ENCODE measurements at regions not wholly inside any gene's neighbourhood (a gene's known extent, or its start where the extent isn't known, plus 50 kb on each side); places are given as distances from the start of the nearest gene placed in this dataset.

DNA sequence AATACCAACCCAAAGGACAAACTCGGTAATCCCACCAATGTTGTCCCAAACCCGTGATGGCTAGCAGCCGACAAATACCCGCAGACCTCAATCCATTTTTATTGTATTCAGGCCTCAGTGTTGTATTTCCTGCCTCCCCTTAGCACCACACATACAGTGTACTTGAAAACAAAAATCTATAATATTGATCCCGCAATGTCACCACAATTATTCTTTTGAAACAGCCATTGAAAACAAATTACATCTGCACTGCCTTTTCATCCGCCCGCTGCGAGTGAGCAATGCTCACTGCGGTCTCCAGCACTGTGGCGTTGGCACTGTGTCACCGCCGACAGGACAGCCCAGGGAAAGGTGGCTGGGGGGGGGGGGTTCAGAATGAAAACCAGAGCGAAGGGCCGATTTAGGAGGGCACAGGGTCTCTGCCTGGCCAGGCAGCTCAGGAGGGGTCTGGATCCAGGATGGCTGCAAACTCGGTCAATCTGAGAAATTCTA, 385.8 kb upstream of the ZNF507 start:
- dilution Hi-C loops (cut with MboI; ENCODE audit: extremely low pct_ligation_motif_present, low sequenced_read_pairs), result no loop called here
- FAIRE-seq, result no peak
- peaks cover 6% of the 10 kb centered on the region for H3K9me3 ChIP-seq (ENCODE audit: control insufficient read depth, low read depth, low read length)
- H3K27me3 ChIP-seq (ENCODE audit: control insufficient read depth, extremely low read depth, insufficient read depth, low read length), result no peaks in the 10 kb centered on the region
- no peak overlapping the region for H3K9ac ChIP-seq (ENCODE audit: control insufficient read depth, extremely low read depth, insufficient read depth, low read length)
- H3K9me1 ChIP-seq (ENCODE audit: control insufficient read depth, extremely low read depth, insufficient read depth, low read length), result no peaks in the 10 kb centered on the region
- H3K36me3 ChIP-seq (ENCODE audit: control insufficient read depth in 2 of 2, extremely low read depth in 1 of 2, insufficient read depth in 2 of 2, low read length in 2 of 2), result no peaks in the 10 kb centered on the region
- H3K4me3 ChIP-seq (ENCODE audit: control insufficient read depth in 2 of 3, extremely low read depth in 1 of 3, insufficient read depth in 2 of 3, low read depth in 1 of 3, low read length in 3 of 3), result no peak overlapping the region
- H2AFZ ChIP-seq (ENCODE audit: control insufficient read depth, low read length), result no peak overlapping the region
- DNase-seq (ENCODE audit: low read depth, low spot score), result no peak
- H3K27ac ChIP-seq (ENCODE audit: control insufficient read depth, insufficient read depth, low read length), result no peak overlapping the region
- H3K79me2 ChIP-seq (ENCODE audit: control insufficient read depth, insufficient read depth, low read length), result no peaks in the 10 kb centered on the region
- TF ChIP-seq EZH2 (IDR thresholded peaks at IDR 0.05; ENCODE audit: low read length), result no peak
- TF ChIP-seq, protein P1, sequence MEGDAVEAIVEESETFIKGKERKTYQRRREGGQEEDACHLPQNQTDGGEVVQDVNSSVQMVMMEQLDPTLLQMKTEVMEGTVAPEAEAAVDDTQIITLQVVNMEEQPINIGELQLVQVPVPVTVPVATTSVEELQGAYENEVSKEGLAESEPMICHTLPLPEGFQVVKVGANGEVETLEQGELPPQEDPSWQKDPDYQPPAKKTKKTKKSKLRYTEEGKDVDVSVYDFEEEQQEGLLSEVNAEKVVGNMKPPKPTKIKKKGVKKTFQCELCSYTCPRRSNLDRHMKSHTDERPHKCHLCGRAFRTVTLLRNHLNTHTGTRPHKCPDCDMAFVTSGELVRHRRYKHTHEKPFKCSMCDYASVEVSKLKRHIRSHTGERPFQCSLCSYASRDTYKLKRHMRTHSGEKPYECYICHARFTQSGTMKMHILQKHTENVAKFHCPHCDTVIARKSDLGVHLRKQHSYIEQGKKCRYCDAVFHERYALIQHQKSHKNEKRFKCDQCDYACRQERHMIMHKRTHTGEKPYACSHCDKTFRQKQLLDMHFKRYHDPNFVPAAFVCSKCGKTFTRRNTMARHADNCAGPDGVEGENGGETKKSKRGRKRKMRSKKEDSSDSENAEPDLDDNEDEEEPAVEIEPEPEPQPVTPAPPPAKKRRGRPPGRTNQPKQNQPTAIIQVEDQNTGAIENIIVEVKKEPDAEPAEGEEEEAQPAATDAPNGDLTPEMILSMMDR (optimal IDR thresholded peaks at IDR 0.05 in 1 of 3, IDR thresholded peaks at IDR 0.05 in 1 of 3, conservative IDR thresholded peaks at IDR 0.05 in 1 of 3; ENCODE audit: extremely low read depth in 1 of 3, insufficient read depth in 2 of 3, low read length in 3 of 3), result no peak
- H3K4me2 ChIP-seq (ENCODE audit: control insufficient read depth, extremely low read depth, insufficient read depth, low read depth, low read length), result no peak overlapping the region
- H3K4me1 ChIP-seq (ENCODE audit: control insufficient read depth, extremely low read depth, insufficient read depth, low read length), result no peaks in the 10 kb centered on the region
- no peaks in the 10 kb centered on the region for H4K20me1 ChIP-seq (ENCODE audit: control insufficient read depth, extremely low read depth, insufficient read depth, low read length)

DNA sequence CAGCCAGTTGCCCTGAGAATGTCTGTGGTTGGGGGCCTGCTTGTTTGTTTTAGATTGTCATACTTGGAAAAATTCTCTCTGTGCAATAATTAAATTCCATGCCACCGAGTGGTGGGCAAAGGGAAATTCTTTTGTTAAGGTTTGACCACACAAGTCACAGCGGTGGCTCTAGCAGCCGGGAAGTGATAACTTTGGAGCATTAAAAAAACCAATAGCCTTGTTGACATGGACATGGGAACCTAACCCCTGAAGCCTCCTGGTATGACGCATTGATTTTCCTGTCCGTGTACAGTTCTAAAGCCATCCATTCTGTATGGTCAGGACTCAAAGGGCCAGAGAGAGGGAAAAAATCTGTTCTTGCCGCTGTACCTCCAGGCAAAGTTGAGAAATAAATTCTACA, 384.9 kb upstream of the ZNF507 start:
- Histone ChIP-seq H3K4me2 (ENCODE audit: control insufficient read depth, extremely low read depth, insufficient read depth, low read depth, low read length) (no peak overlapping the region), H3K9me3 (ENCODE audit: control insufficient read depth, low read depth, low read length) (peaks cover 3% of the 10 kb centered on the region), H2AFZ (ENCODE audit: control insufficient read depth, low read length) (no peak overlapping the region), H3K27me3 (ENCODE audit: control insufficient read depth, extremely low read depth, insufficient read depth, low read length) (no peaks in the 10 kb centered on the region), H3K9ac (ENCODE audit: control insufficient read depth, extremely low read depth, insufficient read depth, low read length) (no peak overlapping the region), H3K36me3 (ENCODE audit: control insufficient read depth in 2 of 2, extremely low read depth in 1 of 2, insufficient read depth in 2 of 2, low read length in 2 of 2) (no peaks in the 10 kb centered on the region), H3K27ac (ENCODE audit: control insufficient read depth, insufficient read depth, low read length) (no peak overlapping the region), H4K20me1 (ENCODE audit: control insufficient read depth, extremely low read depth, insufficient read depth, low read length) (no peaks in the 10 kb centered on the region), H3K4me3 (ENCODE audit: control insufficient read depth in 2 of 3, extremely low read depth in 1 of 3, insufficient read depth in 2 of 3, low read depth in 1 of 3, low read length in 3 of 3) (no peak overlapping the region), H3K4me1 (ENCODE audit: control insufficient read depth, extremely low read depth, insufficient read depth, low read length) (no peaks in the 10 kb centered on the region), H3K9me1 (ENCODE audit: control insufficient read depth, extremely low read depth, insufficient read depth, low read length) (no peaks in the 10 kb centered on the region), H3K79me2 (ENCODE audit: control insufficient read depth, insufficient read depth, low read length) (no peaks in the 10 kb centered on the region)
- TF ChIP-seq, protein P1 (optimal IDR thresholded peaks at IDR 0.05 in 1 of 3, IDR thresholded peaks at IDR 0.05 in 1 of 3, conservative IDR thresholded peaks at IDR 0.05 in 1 of 3; ENCODE audit: extremely low read depth in 1 of 3, insufficient read depth in 2 of 3, low read length in 3 of 3), result no peak
- TF ChIP-seq EZH2 (IDR thresholded peaks at IDR 0.05; ENCODE audit: low read length), result no peak
- dilution Hi-C loops (cut with MboI; ENCODE audit: extremely low pct_ligation_motif_present, low sequenced_read_pairs), result no loop called here
- DNase-seq (ENCODE audit: low read depth, low spot score), result no peak
- FAIRE-seq, result no peak

All from keratinocyte (primary cell).